H1 (cell line): ENCODE measurements at regions not wholly inside any gene's neighbourhood (a gene's known extent, or its start where the extent isn't known, plus 50 kb on each side); places are given as distances from the start of the nearest gene placed in this dataset.

Source experiments
- CTCF ChIA-PET: fragments of 300-600 bp; sonication (Branson Sonifier 250); formaldehyde crosslinking; loops from one replicate; lab custom pipeline; 2021; ENCODE audit not compliant: partially characterized antibody; lab: Charles Lee
- POLR2A ChIA-PET: fragments of 300-600 bp; sonication (Branson Sonifier 250); formaldehyde crosslinking; loops from one replicate; lab custom pipeline; 2021; ENCODE audit warnings: inconsistent platforms; ENCODE audit not compliant: partially characterized antibody; lab: Charles Lee
- DNase-seq, 2 experiments: peaks; one replicate each; pipeline versions ENCODE4 v3.0.0 to v3.0.0-alpha.2; 2010 to 2022; ENCODE audit warnings: low spot score in 2 of 2, low read depth in 1 of 2, mixed read lengths in 1 of 2
- FAIRE-seq: peaks from 2 replicates; lab custom pipeline; 2011; peaks lifted over from hg19 to GRCh38; lab: Jason Lieb, UNC
- H2AFZ ChIP-seq: 2 replicates; pipeline ENCODE4 v1.8.1; 2012; ENCODE audit warnings: low read length, inconsistent platforms
- H2AK5ac ChIP-seq: 2 replicates; pipeline ENCODE4 v1.6.1; 2013; ENCODE audit warnings: low read depth, low read length
- H2BK120ac ChIP-seq: replicated peaks from 2 replicates; pipeline ENCODE3; 2013; ENCODE audit warnings: low read depth, low read length, inconsistent platforms
- H2BK12ac ChIP-seq: 2 replicates; pipeline ENCODE4 v1.6.1; 2013; ENCODE audit warnings: low read depth, low read length
- H2BK15ac ChIP-seq: 2 replicates; pipeline ENCODE4 v1.6.1; 2013; ENCODE audit warnings: low read length
- H2BK20ac ChIP-seq: 2 replicates; pipeline ENCODE4 v1.6.1; 2013; ENCODE audit warnings: low read length
- H2BK5ac ChIP-seq: 2 replicates; pipeline ENCODE4 v1.6.1; 2013; ENCODE audit warnings: low read depth, low read length
- H3K14ac ChIP-seq: 2 replicates; pipeline ENCODE4 v1.6.1; 2013; ENCODE audit warnings: inconsistent platforms; ENCODE audit not compliant: insufficient read length
- H3K18ac ChIP-seq: 2 replicates; pipeline ENCODE4 v1.6.1; 2013; ENCODE audit warnings: low read length; ENCODE audit errors: extremely low read depth
- H3K23ac ChIP-seq: 2 replicates; pipeline ENCODE4 v1.6.1; 2013; ENCODE audit warnings: inconsistent platforms; ENCODE audit not compliant: insufficient read length
- H3K23me2 ChIP-seq: 2 replicates; pipeline ENCODE4 v1.6.1; 2013; ENCODE audit warnings: low read depth, low read length
- H3K27ac ChIP-seq: 2 replicates; pipeline ENCODE4 v1.6.1; 2011; ENCODE audit warnings: low read depth, low read length, inconsistent platforms
- H3K27me3 ChIP-seq, 4 experiments: replicated peaks in 1 of 4; 1 replicate in 1 of 4; 2 replicates in 3 of 4; pipeline versions ENCODE4 v1.6.1 to v1.8.1; 2011 to 2013; ENCODE audit warnings: low read length in 3 of 4, mild to moderate bottlenecking in 3 of 4, inconsistent platforms in 2 of 4, mixed read lengths in 2 of 4, moderate library complexity in 1 of 4; ENCODE audit not compliant: control insufficient read depth in 3 of 4, insufficient read depth in 3 of 4; ENCODE audit errors: extremely low read depth in 1 of 4
- H3K36me3 ChIP-seq, 4 experiments: 2 replicates each; pipeline versions ENCODE4 v1.6.1 to v1.8.1; 2011 to 2013; ENCODE audit warnings: mild to moderate bottlenecking in 4 of 4, low read length in 3 of 4, moderate library complexity in 2 of 4, control low read depth in 1 of 4, inconsistent platforms in 1 of 4; ENCODE audit not compliant: insufficient read depth in 4 of 4, control insufficient read depth in 2 of 4
- H3K4ac ChIP-seq: replicated peaks from 2 replicates; pipeline ENCODE3; 2013; ENCODE audit warnings: low read length, low read depth, mixed read lengths, inconsistent platforms; ENCODE audit not compliant: insufficient read length
- H3K4me1 ChIP-seq, 4 experiments: replicated peaks in 1 of 4; 1 replicate in 1 of 4; 2 replicates in 3 of 4; pipeline versions ENCODE4 v1.6.1 to v1.8.1; 2011 to 2013; ENCODE audit warnings: low read length in 3 of 4, inconsistent platforms in 2 of 4, mixed read lengths in 1 of 4; ENCODE audit not compliant: insufficient read depth in 4 of 4, control insufficient read depth in 3 of 4
- H3K4me2 ChIP-seq, 2 experiments: 2 replicates each; pipeline versions ENCODE4 v1.6.1 to v1.8.1; 2011 to 2013; ENCODE audit warnings: low read depth in 2 of 2, low read length in 2 of 2, control low read depth in 1 of 2, inconsistent platforms in 1 of 2, mild to moderate bottlenecking in 1 of 2; ENCODE audit not compliant: insufficient read depth in 1 of 2
- H3K4me3 ChIP-seq, 4 experiments: fragments of 200-600, 300-600 bp in 1 of 4; sonication (generic), shearing (Covaris generic), sonication (Bioruptor Twin) in 1 of 4; 2 replicates each; pipeline versions ENCODE4 v1.5.1 to v1.8.1; 2011 to 2016; ENCODE audit warnings: low read length in 4 of 4, low read depth in 3 of 4, control low read depth in 2 of 4, inconsistent platforms in 2 of 4, mild to moderate bottlenecking in 2 of 4, mixed read lengths in 1 of 4, moderate library complexity in 1 of 4; ENCODE audit not compliant: insufficient read depth in 2 of 4; ENCODE audit errors: extremely low read depth in 1 of 4
- H3K56ac ChIP-seq: replicated peaks from 2 replicates; pipeline ENCODE3; 2013; ENCODE audit warnings: low read depth, mild to moderate bottlenecking, mixed read lengths, low read length, inconsistent platforms; ENCODE audit not compliant: insufficient read length
- H3K79me1 ChIP-seq: 2 replicates; pipeline ENCODE4 v1.6.1; 2013; ENCODE audit warnings: low read depth, low read length, control low read depth
- H3K79me2 ChIP-seq, 2 experiments: 2 replicates each; pipeline versions ENCODE4 v1.6.1 to v1.8.1; 2012 to 2013; ENCODE audit warnings: low read length in 2 of 2, mild to moderate bottlenecking in 2 of 2, inconsistent platforms in 1 of 2; ENCODE audit not compliant: insufficient read depth in 2 of 2, control insufficient read depth in 1 of 2
- H3K9ac ChIP-seq, 4 experiments: replicated peaks in 1 of 4; 1 replicate in 1 of 4; 2 replicates in 3 of 4; pipeline versions ENCODE4 v1.6.1 to v1.8.1; 2011 to 2013; ENCODE audit warnings: low read depth in 3 of 4, low read length in 3 of 4, control low read depth in 2 of 4, mild to moderate bottlenecking in 2 of 4, moderate library complexity in 2 of 4, inconsistent platforms in 1 of 4; ENCODE audit errors: extremely low read depth in 1 of 4
- H3K9me3 ChIP-seq, 2 experiments: 2 replicates each; pipeline versions ENCODE4 v1.6.1 to v1.8.1; 2012 to 2013; ENCODE audit warnings: mild to moderate bottlenecking in 2 of 2, moderate library complexity in 2 of 2, control low read depth in 1 of 2, inconsistent platforms in 1 of 2, low read depth in 1 of 2, low read length in 1 of 2, mixed read lengths in 1 of 2; ENCODE audit not compliant: insufficient read depth in 2 of 2
- H4K20me1 ChIP-seq, 2 experiments: replicated peaks in 1 of 2; 2 replicates each; pipeline versions ENCODE3 to v1.8.1; 2011 to 2013; ENCODE audit warnings: inconsistent platforms in 2 of 2, low read length in 2 of 2, mild to moderate bottlenecking in 1 of 2; ENCODE audit not compliant: insufficient read depth in 2 of 2, control insufficient read depth in 1 of 2
- H4K5ac ChIP-seq: 2 replicates; pipeline ENCODE4 v1.6.1; 2013; ENCODE audit warnings: low read length, low read depth, mixed read lengths, inconsistent platforms; ENCODE audit not compliant: insufficient read length
- H4K8ac ChIP-seq: 2 replicates; pipeline ENCODE4 v1.8.0; 2013; ENCODE audit warnings: mild to moderate bottlenecking, moderate library complexity, low read length, inconsistent platforms; ENCODE audit not compliant: insufficient read depth; ENCODE audit errors: extremely low read depth
- H4K91ac ChIP-seq: replicated peaks from 2 replicates; pipeline ENCODE3; 2013; ENCODE audit warnings: low read length, mixed read lengths, inconsistent platforms; ENCODE audit not compliant: insufficient read length
- ASH2L ChIP-seq: fragments of 200-600, 300-600 bp; sonication (generic); IDR thresholded peaks from one replicate; pipeline ENCODE4 v1.7.1; 2017; ENCODE audit warnings: low read length
- CBX5 ChIP-seq: fragments of 300-800, 300-1000 bp; sonication (generic); IDR thresholded peaks from 2 replicates; pipeline ENCODE4 v1.7.1; 2016; ENCODE audit warnings: antibody characterized with exemption, low read length, low read depth
- CREB1 ChIP-seq: IDR thresholded peaks from 2 replicates; pipeline ENCODE4 v1.6.1; 2012; ENCODE audit warnings: inconsistent platforms
- JUN ChIP-seq: IDR thresholded peaks from 2 replicates; pipeline ENCODE4 v1.6.1; 2011; ENCODE audit warnings: low read depth, mild to moderate bottlenecking, improper control_type of control experiment, low read length
- KDM4A ChIP-seq: IDR thresholded peaks from one replicate; pipeline ENCODE4 v1.7.1; 2012; ENCODE audit warnings: low read depth, mild to moderate bottlenecking, moderate library complexity, low read length, inconsistent platforms; ENCODE audit not compliant: severe bottlenecking
- KDM5A ChIP-seq: fragments of 200-600 bp; IDR thresholded peaks from 2 replicates; pipeline ENCODE4 v1.7.1; 2012; ENCODE audit warnings: mild to moderate bottlenecking, low read length, inconsistent platforms, mixed read lengths
- MAFK ChIP-seq: IDR thresholded peaks from 2 replicates; pipeline ENCODE4 v1.6.1; 2012; ENCODE audit warnings: low read depth, mild to moderate bottlenecking, improper control_type of control experiment, low read length
- POU5F1 ChIP-seq: IDR thresholded peaks from 2 replicates; pipeline ENCODE4 v1.6.1; 2011; ENCODE audit warnings: low read depth, mild to moderate bottlenecking, low read length, moderate library complexity
- RAD21 ChIP-seq, 2 experiments: IDR thresholded peaks in 1 of 2; conservative IDR thresholded peaks in 1 of 2; 2 replicates each; pipeline ENCODE4 v1.6.1; 2011; ENCODE audit warnings: low read depth in 2 of 2, low read length in 2 of 2, improper control_type of control experiment in 1 of 2, inconsistent platforms in 1 of 2, mild to moderate bottlenecking in 1 of 2, moderate library complexity in 1 of 2
- RBBP5 ChIP-seq: IDR thresholded peaks from 2 replicates; pipeline ENCODE4 v1.7.1; 2012; ENCODE audit warnings: low read depth, mild to moderate bottlenecking, inconsistent platforms, low read length, moderate library complexity, borderline replicate concordance
- SAP30 ChIP-seq: fragments of 300-600 bp; sonication (generic); IDR thresholded peaks from 2 replicates; pipeline ENCODE4 v1.7.1; 2012; ENCODE audit warnings: low read length, moderate library complexity, mild to moderate bottlenecking, inconsistent platforms; ENCODE audit not compliant: insufficient read depth, insufficient replicate concordance
- SP4 ChIP-seq: IDR thresholded peaks from 2 replicates; pipeline ENCODE4 v1.6.1; 2012; ENCODE audit warnings: low read length, inconsistent platforms
- TBP ChIP-seq: IDR thresholded peaks from 2 replicates; pipeline ENCODE4 v1.6.1; 2011; ENCODE audit warnings: low read depth, low read length, improper control_type of control experiment
- TCF12 ChIP-seq: IDR thresholded peaks from 2 replicates; pipeline ENCODE4 v1.6.1; 2011; ENCODE audit warnings: low read depth, mild to moderate bottlenecking, low read length
- TEAD4 ChIP-seq: IDR thresholded peaks from 2 replicates; pipeline ENCODE4 v1.6.1; 2012; ENCODE audit warnings: low read depth, low read length, inconsistent platforms, mixed read lengths
- WGBS, 2 experiments: shearing (Covaris generic) in 1 of 2; methylation state at CpG; one replicate each; pipeline versions ENCODE4 v1.1.6 to v1.1.7; 2013 to 2015; ENCODE audit warnings: low lambda C conversion rate in 2 of 2, mixed read lengths in 2 of 2, inconsistent platforms in 1 of 2, low coverage in 1 of 2, missing lambda C conversion rate in 1 of 2; ENCODE audit not compliant: insufficient replicate concordance in 2 of 2, insufficient coverage in 1 of 2, insufficient read length in 1 of 2; ENCODE audit errors: extremely low coverage in 1 of 2, missing lambda C conversion rate in 1 of 2; 5-methylcytosine and 5-hydroxymethylcytosine counted together
- TF ChIP-seq, protein P1 (sequence below): IDR thresholded peaks from 2 replicates; pipeline ENCODE4 v1.6.1; 2011; ENCODE audit warnings: low read depth, mild to moderate bottlenecking, low read length; ENCODE audit not compliant: insufficient read depth

DNA sequence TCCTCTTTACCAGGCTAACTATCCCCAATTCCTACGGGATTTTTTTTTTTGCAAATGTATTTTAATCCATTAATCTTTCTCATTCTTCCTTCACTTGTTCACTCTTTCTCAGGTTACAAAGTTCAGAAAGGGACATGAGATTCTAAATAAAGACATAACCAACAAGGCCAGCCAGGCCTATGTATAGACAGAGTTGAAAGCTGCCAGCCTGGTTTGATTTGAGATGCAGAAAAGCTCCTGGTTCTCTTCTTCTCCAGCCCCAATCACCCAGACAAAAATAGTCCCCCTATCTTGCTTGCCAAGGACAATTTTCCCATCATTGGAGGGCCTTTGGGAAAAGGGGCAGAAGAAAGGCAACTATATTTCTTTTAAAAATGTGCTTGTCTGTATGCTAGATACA, 398.8 kb downstream of the NFIB start:
- Histone ChIP-seq H2BK12ac (no peak overlapping the region), H4K20me1 (no peaks in the 10 kb centered on the region), H2AFZ (no peak overlapping the region), H2BK20ac (no peak overlapping the region), H2AK5ac (no peak overlapping the region), H4K5ac (no peak overlapping the region), H4K8ac (no peak overlapping the region), H4K91ac (no peak overlapping the region), H3K14ac (no peak overlapping the region), H3K23me2 (no peaks in the 10 kb centered on the region), H3K4me2 (no peak overlapping the region), H3K18ac (no peak overlapping the region), H3K27me3 (no peaks in the 10 kb centered on the region), H3K79me2 (no peaks in the 10 kb centered on the region), H3K36me3 (no peaks in the 10 kb centered on the region), H3K4ac (no peak overlapping the region), H3K56ac (no peak overlapping the region), H3K4me1 (no peaks in the 10 kb centered on the region), H3K23ac (no peak overlapping the region), H2BK120ac (no peak overlapping the region), H2BK5ac (no peak overlapping the region), H3K4me3 (no peak overlapping the region), H3K9me3 (no peaks in the 10 kb centered on the region), H3K27ac (no peak overlapping the region), H2BK15ac (no peak overlapping the region), H3K9ac (no peak overlapping the region), H3K79me1 (no peaks in the 10 kb centered on the region)
- CTCF ChIA-PET: interaction anchor here (0.8 kb wide), 1 partner anchor 146 kb away, joined by 3 read pairs; no protein-coding TSS in a partner anchor
- WGBS, 2 experiments: 100% methylated on average over 1 of the region's 1 CpG; no CpG with 5 or more reads in 1 of the 2 experiments
- DNase-seq: no peak
- FAIRE-seq: no peak
- POLR2A ChIA-PET: no interaction called here
- TF ChIP-seq TCF12: no peak
- TF ChIP-seq KDM5A: no peak
- TF ChIP-seq SAP30: no peak
- TF ChIP-seq SP4: no peak
- TF ChIP-seq CREB1: no peak
- TF ChIP-seq RAD21 (IDR thresholded peaks at IDR 0.05 in 1 of 2, conservative IDR thresholded peaks at IDR 0.05 in 1 of 2; ENCODE audit: low read depth in 2 of 2, low read length in 2 of 2): no peak
- no peak for TF ChIP-seq JUN
- TF ChIP-seq RBBP5: no peak
- no peak for TF ChIP-seq TBP
- no peak for TF ChIP-seq POU5F1
- no peak for TF ChIP-seq KDM4A
- no peak for TF ChIP-seq MAFK
- no peak for TF ChIP-seq TEAD4
- no peak for TF ChIP-seq CBX5
- TF ChIP-seq ASH2L: no peak
- TF ChIP-seq, protein P1, sequence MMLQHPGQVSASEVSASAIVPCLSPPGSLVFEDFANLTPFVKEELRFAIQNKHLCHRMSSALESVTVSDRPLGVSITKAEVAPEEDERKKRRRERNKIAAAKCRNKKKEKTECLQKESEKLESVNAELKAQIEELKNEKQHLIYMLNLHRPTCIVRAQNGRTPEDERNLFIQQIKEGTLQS: no peak
